ENCODE measurements at regions not wholly inside any gene's neighbourhood (a gene's known extent, or its start where the extent isn't known, plus 50 kb on each side); places are given as distances from the start of the nearest gene placed in this dataset.
A peak's percentile ranks its signal among the peaks of the same experiment; 100 is the strongest.

DNA sequence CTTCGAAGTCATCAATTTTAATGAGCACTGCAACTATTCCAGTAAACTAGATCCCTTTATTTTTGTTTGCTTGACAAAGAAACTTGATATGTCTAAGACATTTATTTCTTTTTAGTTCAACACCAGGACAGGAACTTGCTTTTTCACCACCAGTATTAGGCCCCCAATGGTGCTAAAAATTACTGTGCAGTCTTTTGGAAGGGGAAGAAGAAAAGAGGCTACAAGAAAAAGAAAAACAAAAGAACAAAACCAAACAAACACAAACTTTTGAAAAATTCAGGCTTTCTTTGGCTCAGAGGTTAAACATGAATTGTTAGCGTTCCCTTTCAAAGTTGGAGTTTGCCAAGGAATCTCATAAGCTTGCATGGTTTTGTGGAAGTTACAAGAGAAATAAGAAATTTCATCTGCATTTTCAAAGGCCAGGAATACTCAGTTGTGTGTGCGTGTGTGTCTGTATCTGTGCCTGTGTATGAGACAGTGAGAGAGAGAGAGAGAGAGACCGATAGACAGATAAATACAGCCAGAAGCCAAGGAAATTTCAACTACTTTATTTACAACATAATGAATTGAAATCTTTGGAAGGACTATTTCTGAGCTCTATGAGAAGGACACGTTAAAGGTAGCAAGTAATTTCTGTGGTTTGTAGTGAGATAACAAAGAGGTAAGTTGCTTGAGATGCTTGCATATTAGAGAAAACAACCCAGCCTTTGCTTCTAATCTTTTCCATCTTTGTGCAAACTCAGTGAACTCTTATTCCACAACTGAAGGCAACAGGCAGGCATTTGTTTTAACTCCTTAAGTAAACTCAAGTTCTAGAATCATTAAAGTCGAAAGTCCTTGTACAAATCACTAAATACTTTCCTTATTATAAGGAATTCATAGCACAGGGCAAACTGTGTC lies 171.0 kb upstream of the CITED2 start:
- DNase-seq: no peak

GRCh38 chr6:139544701-139545057 lies 170.2 kb upstream of the CITED2 start:
- no peak for DNase-seq

GRCh38 chr6:139542351-139542750 lies 167.9 kb upstream of the CITED2 start:
- DNase-seq: no peak

DNA sequence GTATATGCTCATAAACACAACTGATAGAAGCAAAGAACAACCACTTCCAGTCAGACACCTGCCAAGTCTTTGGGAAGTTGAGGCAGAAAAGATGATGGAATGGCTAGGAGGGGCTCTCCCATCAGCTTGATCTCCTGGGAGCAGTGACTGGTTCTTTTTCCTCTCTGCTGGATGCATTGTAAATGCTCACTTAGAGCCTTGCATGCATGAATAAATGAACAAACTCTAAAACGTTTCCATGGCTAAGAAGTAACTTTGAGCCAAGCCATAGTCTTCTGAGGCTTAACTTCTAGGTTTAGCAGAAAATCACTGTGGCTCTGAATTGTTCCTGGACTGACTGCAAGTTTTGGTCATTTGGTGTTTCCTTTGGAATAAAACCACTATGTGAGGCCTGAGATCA lies 166.4 kb upstream of the CITED2 start:
- DNase-seq: no peak

- DNase-seq: no peak
These were observed 165.8 kb upstream of the CITED2 start for GRCh38 chr6:139540276-139540675.

GRCh38 chr6:139539852-139540251 lies 165.4 kb upstream of the CITED2 start:
- DNase-seq: peak; percentile 33

GRCh38 chr6:139538366-139538765 lies 163.9 kb upstream of the CITED2 start:
- DNase-seq: no peak

- no peak for DNase-seq
These were observed 162.5 kb upstream of the CITED2 start for GRCh38 chr6:139536751-139537617.

GRCh38 chr6:139534472-139535115 lies 160.1 kb upstream of the CITED2 start:
- DNase-seq: no peak

DNA sequence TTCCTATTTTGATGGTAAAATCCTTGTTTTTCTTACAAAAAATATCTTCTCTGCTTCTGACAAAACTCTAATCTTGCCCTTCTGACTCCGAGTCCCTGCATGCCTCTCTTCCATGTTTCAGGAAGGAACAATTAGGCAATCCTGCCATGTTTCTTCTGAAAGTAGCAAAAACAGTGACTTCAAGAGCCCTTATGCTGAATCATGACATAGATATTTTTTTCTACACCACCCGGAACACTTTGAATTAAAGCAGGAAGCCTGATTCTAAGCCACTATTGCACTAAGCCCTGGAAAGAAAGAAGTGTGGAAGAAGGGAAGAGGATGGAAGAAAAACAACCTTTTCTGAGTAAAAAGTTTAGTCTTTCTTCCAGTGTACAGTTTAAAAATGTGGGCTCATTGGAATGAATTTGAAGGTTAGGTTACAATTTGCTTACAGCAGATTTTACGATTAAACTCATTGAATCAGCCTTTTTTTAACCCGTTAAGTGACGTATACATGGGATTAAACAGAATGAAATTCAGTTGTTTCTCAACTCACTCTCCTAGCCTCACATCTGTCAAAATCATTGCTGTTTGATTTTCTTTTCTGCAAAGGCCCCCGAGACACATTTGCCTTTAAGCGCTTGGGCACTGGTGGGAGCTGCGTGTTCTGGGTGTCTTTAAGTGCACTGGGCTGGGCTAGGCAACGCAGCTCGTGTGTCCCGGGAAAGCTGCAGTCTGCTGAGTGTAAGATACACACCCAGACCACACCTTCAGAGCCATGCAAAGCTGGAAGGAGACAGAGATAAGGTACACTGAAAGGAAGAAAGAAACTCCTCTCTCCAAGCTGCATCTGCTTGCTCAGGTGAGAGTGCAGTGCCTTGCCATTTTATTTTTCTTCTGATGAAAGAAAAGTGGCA lies 159.4 kb upstream of the CITED2 start:
- DNase-seq: no peak

DNA sequence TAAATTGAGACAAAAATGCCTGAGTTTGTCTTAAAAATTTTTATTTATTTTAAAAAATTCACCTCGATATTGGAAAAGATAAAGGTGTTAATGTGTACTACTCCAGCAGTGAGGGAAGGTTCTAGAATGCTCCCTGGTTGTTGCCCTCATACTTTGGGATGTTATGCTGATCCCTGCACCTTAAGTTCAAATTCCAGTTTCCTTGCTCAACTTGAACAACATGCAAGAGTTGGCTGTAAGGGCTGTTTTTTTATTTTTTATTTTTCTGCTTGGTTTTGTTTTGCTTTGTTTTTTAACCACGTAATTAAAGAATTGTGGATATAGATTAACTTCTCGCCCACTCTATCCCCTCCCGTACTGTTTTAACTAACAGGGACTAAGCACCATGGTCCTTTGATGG lies 158.7 kb upstream of the CITED2 start:
- no peak for DNase-seq

- DNase-seq: no peak
These were observed 157.0 kb upstream of the CITED2 start for GRCh38 chr6:139531148-139532115.

DNA sequence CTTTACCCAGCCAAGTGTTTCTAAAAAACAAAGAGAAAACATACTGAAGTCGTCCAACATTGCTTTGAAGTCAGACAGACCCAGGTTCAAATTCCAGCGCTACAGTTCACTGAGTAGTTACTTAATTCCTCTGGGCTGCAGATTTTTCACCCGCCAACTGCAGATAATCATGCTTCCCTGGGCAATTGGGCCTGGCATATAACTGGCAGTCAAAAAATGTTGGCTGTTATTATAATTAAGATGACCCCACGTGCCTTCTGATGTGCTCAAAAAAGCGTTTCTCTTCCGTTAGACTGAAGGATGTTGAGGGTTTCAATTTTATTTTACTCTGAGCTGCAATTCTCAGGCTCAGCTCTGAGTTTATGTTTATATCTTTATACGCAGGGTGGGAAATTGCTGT lies 156.1 kb upstream of the CITED2 start:
- no peak for DNase-seq

GRCh38 chr6:139529420-139529819 lies 155.0 kb upstream of the CITED2 start:
- no peak for DNase-seq

GRCh38 chr6:139528471-139528870 lies 154.0 kb upstream of the CITED2 start:
- no peak for DNase-seq

GRCh38 chr6:139525415-139525814 lies 151.0 kb upstream of the CITED2 start:
- no peak for DNase-seq

DNA sequence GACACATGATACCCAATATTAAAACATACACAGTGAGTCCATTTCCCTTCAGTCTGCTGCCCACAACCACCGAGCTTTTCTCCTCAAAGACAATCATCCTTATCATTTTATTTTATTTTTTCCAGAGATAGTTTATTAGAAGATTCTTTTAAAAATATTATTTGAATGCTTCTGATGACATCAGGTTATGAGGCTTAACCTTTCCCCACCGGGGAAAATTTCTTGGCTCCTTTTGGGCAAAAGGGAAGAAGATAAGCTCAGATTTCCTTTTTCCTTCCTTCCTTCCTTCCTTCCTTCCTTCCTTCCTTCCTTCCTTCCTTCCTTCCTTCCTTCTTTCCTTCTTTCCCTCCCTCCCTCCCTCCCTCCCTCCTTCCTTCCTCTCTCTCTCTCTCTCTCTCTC lies 149.5 kb upstream of the CITED2 start:
- no peak for DNase-seq

- no peak for DNase-seq
These were observed 148.2 kb upstream of the CITED2 start for GRCh38 chr6:139522511-139523220.

GRCh38 chr6:139521338-139521737 lies 146.9 kb upstream of the CITED2 start:
- DNase-seq: no peak
